EL (cell line): ENCODE measurements at regions not wholly inside any gene's neighbourhood (a gene's known extent, or its start where the extent isn't known, plus 50 kb on each side); places are given as distances from the start of the nearest gene placed in this dataset.
"Not testable (repeated sequence)": the region's sequence is repeated elsewhere in the genome, so short reads cannot be mapped to it uniquely, and the experiment has no call there.

Experiments
- DNase-seq: peaks from one replicate; pipeline ENCODE4 v3.0.0-alpha.2; 2016

DNA sequence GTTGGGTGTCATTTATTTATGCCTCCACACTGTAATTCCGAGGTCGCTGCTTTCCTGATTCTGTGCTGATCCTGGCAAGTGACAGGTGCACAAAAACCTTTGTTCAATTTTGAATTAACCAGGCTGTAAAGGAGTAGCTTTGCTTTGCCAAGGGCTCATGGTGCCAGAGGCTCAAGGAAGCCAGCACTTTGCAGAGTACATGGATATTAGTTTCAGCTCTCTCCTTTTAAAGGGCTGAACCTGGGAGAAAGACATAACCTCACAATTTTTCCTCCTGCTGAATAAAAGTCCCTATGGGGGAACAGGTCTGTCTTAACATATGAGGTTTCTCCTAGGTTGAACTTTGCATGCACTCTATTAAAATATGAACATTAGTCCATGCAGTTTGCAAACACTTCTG is 227.6 kb upstream of the WSB1 start:
- DNase-seq: no peak

DNA sequence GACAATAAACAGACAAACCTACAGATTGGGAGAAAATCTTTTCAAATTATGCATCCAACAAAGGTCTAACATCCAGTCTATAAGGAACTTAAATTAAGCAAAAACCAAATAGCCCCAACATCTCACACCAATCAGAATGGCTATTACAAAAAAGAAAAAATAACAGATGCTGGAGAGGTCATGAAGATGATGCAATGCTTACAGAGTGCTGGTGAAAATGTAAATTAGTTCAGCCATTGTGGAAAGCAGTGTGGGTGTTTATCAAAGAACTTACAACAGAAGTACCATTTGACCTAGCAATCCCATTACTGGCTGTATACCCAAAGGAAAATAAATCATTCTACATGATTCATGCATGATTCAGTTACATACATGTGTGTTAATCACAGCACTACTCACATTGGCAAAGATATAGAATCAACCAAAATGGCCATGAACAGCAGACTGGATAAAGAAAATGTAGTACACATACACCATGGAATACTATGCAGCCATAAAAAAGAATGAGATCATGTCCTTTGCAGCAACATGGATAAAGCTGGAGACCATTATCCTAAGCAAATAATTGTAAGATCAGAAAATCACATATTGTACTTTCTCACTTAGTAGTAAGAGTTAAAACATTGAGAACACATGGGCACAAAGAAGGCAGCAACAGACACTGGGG is 223.9 kb upstream of the WSB1 start:
- DNase-seq: no peak

DNA sequence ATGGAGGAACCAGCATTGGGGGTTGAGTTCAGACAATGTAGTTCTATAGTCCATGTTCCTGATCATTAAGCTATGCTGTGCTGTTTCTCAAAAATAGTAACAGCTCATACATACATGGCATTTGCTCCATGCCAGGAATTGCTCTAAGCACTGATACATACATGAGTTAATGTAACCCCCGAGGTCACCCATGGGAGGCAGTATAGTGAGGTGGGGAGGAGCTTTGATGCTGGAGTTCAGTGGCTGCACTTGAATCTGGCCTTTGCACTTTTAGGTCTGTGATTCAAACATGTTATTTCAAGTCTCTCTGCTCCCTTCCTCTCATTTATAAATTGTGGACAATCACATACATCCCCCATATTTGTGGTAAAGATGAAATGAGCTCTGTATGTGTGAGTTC is 223.1 kb upstream of the WSB1 start:
- no peak for DNase-seq

DNA sequence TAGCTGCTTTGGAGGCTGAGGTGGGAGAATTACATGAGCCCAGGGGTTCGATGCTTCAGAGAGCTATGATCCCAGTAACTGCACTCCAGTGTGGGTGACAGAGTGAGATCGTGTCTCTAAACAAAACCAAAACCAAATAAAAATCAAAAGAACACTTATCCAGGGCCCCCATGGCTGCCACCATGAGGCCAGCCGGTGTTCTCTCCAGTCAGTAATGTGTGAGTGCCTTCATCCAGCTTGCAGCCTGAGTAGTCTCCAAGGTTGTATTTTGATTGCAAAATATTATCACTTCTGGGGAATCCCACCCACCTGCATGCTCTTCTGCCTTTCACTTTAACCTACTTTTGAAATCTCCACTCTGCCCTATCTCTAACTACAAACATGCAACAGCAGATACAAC is 221.0 kb upstream of the WSB1 start:
- no peak for DNase-seq

DNA sequence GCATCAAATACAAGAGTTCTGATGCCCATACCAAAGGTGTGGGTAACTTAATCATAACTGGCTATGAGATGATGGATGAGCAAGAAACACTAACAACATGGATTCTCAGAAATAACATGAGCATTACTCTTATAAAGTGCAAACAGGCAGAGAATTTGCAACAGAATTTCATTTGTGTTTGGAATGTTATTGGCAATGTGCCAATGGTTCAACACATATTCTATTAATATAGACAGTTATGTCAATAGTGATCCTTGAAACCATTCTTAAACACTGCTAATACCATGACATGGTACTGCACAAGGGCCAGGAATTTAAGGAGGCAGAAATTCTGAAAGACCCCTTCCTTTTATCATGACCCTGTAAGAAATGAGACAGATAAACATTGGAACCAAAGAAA is 217.1 kb upstream of the WSB1 start:
- DNase-seq: no peak

DNA sequence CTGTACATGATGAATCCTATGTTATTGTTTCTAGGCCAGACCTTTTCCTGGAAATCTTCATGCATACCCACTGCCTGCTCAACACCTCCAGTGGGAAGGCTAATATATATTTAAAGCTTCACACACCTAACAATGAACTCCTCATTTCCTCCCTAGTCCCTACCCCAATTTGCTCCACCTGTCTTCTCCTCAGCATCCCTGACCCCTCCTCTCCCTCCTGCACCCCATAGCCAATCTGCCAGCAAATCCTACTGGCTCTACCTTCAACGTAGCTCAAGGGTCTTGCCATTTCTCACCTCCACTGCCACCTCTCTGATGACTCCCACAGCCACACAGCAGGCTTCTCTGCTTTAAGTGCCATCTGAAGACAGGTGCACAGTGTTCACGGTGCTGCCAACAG is 215.6 kb upstream of the WSB1 start:
- DNase-seq: no peak

DNA sequence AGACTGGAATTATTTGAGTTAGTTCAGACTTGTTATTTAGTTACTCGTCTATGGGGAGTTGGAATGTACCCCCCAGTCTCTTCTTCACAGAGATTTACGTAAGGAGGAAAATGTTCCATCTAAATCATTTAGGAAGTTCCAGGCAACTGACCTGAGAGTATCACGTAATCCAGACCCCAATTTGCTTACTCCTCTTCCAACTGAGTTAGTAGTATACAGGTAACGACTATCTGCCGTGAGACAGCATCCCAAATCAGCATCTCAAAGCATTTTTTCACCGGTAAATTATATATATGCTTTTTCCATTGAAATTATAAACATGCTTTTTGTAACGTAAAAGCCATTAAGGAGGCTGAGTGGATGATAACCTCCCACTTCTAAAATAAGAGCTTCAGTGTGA is 214.3 kb upstream of the WSB1 start:
- DNase-seq: no peak

DNA sequence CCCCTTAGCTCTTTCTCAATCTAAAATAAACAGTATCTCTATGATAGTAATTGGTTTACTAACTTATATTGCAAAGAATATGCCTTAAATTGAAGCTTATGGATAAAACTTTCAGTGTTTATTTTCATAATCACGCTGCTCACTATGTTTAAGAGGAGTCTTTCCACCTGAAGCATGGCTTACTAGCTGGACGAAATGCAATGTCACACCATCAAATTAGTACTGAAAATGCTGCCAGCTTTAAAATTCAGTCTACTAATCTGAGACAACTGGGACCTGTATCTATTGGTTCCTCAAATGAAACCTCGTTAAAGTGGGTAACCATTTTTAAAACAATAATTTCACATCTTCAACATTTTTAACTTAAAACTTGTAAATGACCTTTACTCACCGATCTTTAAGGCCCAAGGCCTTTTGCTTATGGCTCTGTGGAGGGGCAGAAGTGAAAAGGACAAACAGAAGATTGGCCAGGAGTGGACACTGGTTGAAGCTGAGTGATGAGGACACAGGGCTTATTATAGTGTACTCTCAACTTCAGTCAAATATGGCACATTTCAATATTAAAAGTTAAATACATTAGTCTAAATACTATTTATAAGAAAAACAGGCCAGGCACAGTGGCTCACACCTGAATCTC is 212.8 kb upstream of the WSB1 start:
- no peak for DNase-seq

DNA sequence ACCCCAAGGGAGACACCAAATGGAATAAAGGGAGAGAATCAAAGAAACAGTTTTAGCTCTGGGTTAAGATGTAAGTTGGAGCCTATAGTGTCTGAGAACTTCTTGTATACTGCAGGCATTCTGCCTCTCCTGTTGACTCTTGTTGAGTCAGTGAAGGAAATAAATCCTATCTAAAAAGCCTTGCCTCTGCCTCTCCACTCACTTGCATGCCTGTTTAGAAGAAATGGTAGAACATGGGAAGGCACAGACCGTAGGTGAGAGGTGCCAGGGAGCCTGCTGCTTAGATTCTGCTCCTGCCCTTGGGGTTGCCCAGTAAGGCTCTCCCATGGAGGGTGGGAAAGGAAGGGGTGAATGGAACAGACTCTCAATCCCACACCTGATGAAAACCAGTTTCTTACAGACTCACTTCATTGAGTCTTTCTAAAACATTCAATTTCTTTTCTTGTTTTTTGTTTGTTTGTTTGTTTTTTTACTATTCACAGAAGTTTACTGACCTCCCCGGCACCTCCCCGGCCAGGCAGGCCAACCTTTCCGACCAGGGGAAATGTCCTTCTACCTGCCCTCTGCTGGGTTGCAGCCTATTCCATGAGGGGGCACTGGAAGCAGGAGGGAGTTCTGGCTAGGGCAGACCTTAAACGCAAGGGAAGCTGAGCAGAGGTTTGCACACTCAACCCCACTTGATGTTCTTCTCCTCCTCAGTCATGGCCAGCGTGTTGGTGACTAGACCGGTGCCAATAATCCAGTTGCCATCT is 211.7 kb upstream of the WSB1 start:
- no peak for DNase-seq

DNA sequence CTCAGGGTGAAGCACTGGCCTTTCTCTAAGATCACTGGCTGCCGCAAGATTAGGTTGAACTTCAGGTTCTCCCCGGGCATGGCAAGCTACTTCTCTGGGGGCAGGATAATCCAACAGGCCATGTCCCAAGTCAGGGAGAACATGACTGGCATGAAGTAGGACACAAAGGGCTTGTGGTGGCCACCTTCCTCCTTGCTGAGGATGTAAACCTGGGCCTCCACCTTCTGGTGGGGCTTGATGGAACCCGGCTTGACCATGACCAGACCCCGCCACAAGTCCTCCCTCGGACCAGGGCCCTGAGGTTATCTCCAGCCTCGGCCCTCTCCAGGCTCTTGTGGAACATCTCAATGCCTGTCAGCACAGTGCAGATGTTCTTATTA is 211.1 kb upstream of the WSB1 start:
- DNase-seq: no peak

DNA sequence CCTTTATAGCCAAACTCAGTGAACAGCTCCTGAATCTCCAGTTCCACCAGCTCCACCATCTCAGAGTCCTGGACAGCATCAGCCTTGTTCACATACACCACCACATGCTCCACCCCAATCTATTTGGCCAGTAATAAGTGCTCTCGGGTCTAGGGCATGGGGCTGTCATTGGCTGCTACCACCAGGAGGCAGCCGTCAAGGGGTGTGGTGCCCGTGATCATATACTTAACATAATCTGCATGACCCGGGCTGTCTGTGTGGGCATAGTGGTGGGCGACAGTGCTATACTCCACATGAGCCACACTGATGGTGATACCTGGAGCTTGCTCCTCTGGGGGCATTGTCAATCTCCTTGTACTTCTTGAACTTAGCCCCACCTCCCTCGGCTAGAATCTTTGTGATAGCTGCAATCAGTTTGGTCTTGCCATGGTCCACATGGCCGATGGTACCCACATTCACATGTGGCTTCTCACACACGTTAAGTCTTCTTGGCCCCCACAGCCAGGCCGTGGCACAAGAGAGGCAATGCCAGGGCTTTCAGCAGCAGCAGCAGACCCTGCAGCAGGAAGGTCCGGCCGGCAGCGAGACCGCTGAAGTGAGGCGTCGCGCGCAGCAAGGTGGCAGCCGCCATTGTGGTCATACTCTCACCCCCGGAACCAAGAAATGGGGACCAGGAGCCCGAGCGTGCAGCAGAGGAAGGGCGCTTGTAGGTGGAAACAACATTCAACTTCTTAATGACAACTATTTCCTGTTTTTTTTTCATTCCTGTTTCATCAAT is 210.3 kb upstream of the WSB1 start:
- no peak for DNase-seq

DNA sequence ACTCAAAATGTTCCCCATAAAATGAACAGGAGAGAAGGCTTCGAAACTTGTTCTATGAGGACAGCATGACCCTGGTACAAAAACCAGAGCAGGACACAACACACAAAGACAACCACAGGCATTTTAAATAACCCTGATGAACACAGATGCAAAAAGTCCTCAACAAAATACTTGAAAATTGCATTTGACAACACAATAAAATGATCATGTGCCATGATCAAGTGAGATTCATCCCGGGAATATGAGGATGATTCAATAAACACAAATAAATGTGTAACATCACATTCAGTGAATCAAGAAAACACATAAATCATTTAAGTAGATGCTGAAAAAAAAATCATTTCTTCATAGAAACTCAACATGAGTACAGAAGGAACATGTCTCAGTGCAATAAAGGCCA is 208.4 kb upstream of the WSB1 start:
- no peak for DNase-seq

DNA sequence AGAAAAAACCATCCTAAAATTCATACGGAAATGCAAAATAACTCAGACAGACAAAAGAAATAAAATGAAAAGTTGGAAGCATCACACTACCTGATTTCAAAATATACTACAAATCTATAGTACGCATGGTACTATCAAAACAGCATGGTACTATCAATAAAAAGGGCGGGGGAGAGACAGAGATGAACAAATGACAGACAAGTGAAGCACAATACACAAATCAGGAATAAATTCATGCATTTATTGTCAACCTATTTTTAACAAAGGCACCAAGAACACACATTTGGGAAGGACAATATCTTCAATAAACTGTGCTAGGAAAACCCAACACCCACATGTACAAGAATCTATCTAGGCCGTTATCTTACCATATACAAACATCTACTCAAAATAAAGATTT is 207.4 kb upstream of the WSB1 start:
- no peak for DNase-seq

DNA sequence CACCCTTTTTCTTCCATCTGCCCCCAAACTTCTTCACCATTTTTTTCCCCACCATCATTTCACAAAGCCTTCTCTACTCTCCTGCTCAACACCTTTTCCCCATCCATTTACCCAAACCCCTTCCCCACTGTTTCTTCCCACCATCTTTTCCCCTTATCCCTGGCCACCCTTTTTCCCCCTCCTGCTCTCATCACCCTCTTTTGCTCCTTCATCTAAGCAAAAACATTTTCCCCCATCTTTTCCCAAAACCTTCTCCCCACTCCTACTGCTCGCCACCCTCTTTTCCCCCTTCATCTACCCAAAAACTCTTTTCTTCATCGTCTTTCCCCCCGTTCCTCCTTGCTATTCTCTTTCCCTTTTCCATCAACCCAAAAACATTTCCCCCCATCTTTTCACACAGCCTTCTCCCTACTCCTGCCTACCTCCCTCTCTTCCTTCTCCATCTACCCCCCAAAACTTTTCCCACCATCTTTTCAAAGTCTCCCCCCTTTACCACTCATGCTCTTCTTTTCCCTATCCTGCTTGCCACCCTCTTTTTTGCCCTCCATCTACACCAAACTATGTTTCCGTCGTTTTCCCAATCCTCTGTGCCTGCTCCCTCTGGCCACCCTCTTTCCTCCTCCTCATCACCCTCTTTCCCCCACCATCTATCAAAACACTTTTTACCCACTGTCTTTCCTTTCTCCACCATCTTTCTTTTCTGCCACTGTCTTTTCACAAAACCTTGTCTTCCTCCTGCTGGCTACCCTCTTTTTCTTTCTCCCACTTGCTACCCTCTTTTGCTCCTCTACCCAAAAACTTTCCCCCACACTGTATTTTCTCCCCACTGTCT is 205.8 kb upstream of the WSB1 start:
- no peak for DNase-seq

DNA sequence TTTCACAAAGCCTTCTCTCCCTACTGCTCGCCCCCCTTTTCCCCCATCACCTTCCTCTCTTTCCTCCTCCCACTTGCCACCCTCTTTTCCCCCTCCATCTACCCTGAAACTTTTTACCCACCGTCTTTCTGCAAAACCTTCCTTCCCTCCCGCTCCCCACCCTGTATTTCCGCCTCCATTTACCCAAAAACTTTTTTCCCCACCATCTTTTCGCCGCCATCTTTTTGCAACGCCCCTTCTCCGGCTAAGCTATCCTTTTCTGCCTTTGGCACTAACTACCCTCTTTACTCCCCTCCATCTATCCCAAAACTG is 205.2 kb upstream of the WSB1 start:
- DNase-seq: no peak

DNA sequence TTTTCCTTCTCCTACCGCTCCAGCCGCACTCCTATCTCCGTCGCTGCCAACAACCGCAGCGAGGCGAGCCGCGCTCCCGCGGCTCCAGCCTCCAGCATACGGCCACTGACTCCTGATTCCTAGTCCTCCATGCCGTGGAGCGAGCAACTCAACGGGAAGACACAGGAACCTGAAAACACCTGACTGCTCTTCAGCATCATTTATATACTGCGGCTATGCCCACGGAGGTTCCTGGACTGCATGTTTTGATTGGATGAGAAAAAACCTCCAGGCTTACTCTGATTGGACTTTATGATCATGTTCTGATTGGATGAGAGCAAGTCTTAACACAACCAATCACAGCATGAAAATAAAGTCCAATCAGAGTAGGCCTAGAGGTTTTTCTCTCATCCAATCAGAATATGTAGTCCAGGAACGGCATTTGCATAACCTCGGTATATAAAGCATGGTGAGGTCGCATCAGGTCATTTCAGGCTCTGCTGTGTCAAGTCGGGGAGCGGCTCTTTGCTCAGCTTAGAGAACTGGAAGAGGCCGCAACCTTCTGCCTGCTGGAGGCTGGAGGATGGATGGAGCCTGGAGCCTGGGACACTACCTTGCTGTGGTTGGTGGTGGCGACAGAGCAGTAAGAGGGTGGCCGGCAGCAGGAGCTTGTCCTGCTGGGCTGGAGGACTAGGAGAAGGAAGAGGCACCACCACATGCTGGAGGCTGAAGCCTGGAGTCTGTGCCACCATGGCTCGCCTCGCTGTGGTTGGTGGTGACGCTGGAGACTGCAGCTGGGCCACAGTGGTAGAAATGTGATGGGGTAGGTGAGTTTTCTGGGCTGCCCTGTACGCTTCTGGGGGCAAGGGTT is 204.6 kb upstream of the WSB1 start:
- not testable (repeated sequence) for DNase-seq

DNA sequence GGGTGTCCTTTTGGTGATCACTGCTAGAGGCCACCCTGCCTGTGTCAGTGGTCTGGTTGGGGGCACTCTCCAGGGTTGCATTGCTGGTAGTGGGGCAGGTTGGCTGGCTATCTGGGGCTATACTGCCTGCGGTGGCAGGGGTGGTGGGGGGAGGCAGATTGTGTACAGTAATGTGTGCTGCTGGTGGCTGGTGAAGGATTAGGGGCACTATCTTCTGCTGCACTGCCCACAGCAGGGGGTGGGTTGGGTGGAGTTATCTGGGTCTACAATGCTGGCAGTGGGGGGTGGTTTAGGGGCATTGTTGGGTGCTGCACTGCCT is 204.0 kb upstream of the WSB1 start:
- no peak for DNase-seq

DNA sequence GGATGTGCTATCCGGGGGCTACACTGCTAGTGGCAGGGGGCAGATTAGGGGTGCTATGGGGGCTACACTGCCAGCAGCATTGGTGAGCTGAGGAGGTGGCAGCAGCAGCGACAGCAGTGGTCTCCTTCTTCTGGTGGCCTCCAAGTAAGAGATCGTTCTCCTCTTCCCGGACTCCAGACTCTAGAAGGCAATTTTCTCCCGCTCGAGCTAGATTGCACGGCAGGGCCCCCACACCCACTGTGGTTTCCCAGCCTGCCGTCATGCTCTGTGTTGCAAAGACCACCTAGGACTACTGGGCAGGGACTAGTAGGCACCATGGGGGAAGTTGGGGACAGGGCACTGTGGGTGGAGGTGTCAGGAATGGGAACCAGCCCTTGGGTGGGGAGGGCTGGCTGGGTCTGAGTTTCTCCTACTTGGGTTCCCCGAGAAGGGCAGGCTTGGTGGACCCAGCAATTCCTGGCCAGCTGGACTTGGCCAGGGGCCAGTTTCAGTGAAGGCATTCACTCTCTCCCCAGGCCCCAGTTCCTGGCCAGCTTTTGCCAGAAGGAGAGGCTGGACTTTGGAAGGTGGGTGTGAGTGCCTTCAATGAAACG is 203.4 kb upstream of the WSB1 start:
- DNase-seq: not testable (repeated sequence)

DNA sequence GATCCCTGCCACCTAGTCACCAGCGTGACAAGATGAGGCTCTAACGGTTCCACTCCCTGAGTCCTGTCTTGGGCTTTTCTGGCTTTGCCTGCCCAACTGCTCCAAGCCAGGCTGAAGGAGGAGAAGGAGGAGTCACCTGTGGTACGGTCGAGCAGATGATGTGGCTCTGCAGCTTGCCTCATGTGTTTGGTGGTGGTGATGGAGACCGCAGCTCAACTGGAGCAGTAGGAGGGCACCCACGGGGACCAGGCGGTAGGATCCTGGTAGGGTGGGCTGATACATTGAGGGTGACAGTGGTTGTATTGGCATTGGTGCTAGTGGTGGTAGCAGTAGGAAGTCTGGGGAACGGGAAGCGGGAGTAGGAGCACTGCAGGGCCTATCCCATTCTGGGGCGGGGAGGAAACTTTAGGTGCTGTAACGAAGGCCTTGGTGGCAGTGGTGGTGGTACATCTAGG is 202.8 kb upstream of the WSB1 start:
- no peak for DNase-seq

DNA sequence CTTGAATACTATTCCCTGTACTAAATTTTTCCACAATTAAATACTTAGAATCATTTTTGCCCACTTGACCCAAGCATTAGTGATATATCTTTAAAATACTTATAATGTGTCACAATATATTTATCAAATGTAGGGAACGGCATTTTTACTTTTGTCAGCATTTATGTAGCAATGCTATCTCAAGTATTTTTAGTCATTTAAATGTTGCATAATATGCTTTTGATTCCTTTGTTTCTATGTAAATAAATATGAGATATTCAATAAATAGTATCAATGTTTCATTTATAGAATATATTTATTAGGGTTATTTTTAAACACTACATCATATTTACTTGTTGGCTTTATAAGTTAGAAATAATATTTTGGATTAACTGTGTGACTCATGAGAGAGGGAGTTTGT is 199.7 kb upstream of the WSB1 start:
- not testable (repeated sequence) for DNase-seq

DNA sequence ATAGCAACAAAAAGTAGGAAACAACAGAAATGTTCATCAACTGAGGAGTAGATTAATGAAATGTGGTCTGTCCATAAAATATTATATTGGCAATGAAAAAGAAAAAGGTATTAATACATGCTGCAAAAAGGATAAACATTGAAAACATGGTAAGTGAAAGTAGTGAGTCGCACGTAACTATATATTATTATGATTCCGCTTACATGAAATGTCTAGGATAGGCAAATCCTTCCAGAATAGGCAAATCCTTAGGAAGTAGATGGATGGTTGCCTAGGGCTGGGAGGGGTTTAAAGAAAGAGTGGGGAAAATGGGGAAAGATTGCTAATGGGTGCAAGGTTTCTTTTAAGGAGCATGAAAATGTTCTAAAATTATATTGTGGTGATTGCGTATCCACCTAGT is 198.1 kb upstream of the WSB1 start:
- DNase-seq: not testable (repeated sequence)

DNA sequence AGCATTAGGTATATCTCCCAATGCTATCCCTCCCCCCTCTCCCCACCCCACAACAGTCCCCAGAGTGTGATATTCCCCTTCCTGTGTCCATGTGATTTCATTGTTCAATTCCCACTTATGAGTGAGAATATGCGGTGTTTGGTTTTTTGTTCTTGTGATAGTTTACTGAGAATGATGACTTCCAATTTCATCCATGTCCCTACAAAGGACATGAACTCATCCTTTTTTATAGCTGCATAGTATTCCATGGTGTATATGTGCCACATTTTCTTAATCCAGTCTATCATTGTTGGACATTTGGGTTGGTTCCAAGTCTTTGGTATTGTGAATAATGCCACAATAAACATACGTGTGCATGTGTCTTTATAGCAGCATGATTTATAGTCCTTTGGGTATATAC is 194.6 kb upstream of the WSB1 start:
- not testable (repeated sequence) for DNase-seq
